NCI-H510A treated with DMSO at 0.1 percent for 48 hours (cell line): ENCODE measurements at regions not wholly inside any gene's neighbourhood (a gene's known extent, or its start where the extent isn't known, plus 50 kb on each side); places are given as distances from the start of the nearest gene placed in this dataset.

Experiments used
- DNase-seq: peaks from one replicate; lab custom pipeline; 2025; lab: John Stamatoyannopoulos, UW

- no peak for DNase-seq
Observed at GRCh38 chr7:131272086-131272485, 55.6 kb upstream of the MKLN1 start.

- no peak for DNase-seq
Observed at GRCh38 chr7:131274986-131275385, 52.7 kb upstream of the MKLN1 start.

- no peak for DNase-seq
Observed at GRCh38 chr7:131276190-131276589, 51.5 kb upstream of the MKLN1 start.

- DNase-seq, result no peak
Observed at GRCh38 chr7:131276748-131277147, 50.9 kb upstream of the MKLN1 start.
